ENCODE measurements at regions not wholly inside any gene's neighbourhood (a gene's known extent, or its start where the extent isn't known, plus 50 kb on each side); places are given as distances from the start of the nearest gene placed in this dataset.

- Mint-ChIP-seq H3K27me3 (ENCODE audit: low read depth) (no peaks in the 10 kb centered on the region; the same call in 1 of the 2 replicates), H3K36me3 (peaks cover 23% of the 10 kb centered on the region), H3K4me3 (no peak overlapping the region), H3K27ac (no peak overlapping the region), H3K9me3 (peaks cover 32% of the 10 kb centered on the region), H3K4me1 (no peaks in the 10 kb centered on the region)
- ATAC-seq (no peak), DNase-seq (ENCODE audit: low spot score) (no peak)
- TF ChIP-seq ZMAT4 (CRISPR knock-in tag; IDR thresholded peaks at IDR 0.05) (no peak), E2F1 (CRISPR knock-in tag; IDR thresholded peaks at IDR 0.05) (no peak), NFATC4 (CRISPR knock-in tag; IDR thresholded peaks at IDR 0.05) (no peak), SMAD4 (CRISPR knock-in tag; IDR thresholded peaks at IDR 0.05) (no peak), ETV6 (CRISPR knock-in tag; IDR thresholded peaks at IDR 0.05) (no peak), ATF2 (CRISPR knock-in tag; IDR thresholded peaks at IDR 0.05; ENCODE audit: borderline replicate concordance, low read depth) (no peak), ZNF512 (CRISPR knock-in tag; IDR thresholded peaks at IDR 0.05; ENCODE audit: borderline replicate concordance) (no peak), ZNF416 (CRISPR knock-in tag; IDR thresholded peaks at IDR 0.05) (no peak), USF1 (CRISPR knock-in tag; IDR thresholded peaks at IDR 0.05) (no peak), NR3C1 (CRISPR knock-in tag; conservative IDR thresholded peaks at IDR 0.05; ENCODE audit: low read depth) (no peak), FOXJ3 (CRISPR knock-in tag; IDR thresholded peaks at IDR 0.05; ENCODE audit: borderline replicate concordance) (no peak), STAT6 (CRISPR knock-in tag; conservative IDR thresholded peaks at IDR 0.05; ENCODE audit: low read depth) (no peak), AFF4 (CRISPR knock-in tag; IDR thresholded peaks at IDR 0.05; ENCODE audit: borderline replicate concordance) (no peak), TCF7 (CRISPR knock-in tag; IDR thresholded peaks at IDR 0.05; ENCODE audit: low read depth) (no peak), ZNF121 (CRISPR knock-in tag; IDR thresholded peaks at IDR 0.05) (no peak)
- CTCF ChIA-PET, result interaction anchor here (0.6 kb wide), 1 partner anchor 24 kb away, joined by 3 read pairs; no protein-coding TSS in a partner anchor
- POLR2A ChIA-PET, result no interaction called here
Observed at GRCh38 chr14:84195514-84195913, 1334.4 kb upstream of the FLRT2 start.

All from WTC11 (cell line).